Cardiac septum (tissue), 1 donor: ENCODE measurements at regions not wholly inside any gene's neighbourhood (a gene's known extent, or its start where the extent isn't known, plus 50 kb on each side); places are given as distances from the start of the nearest gene placed in this dataset.
"Not testable (repeated sequence)": the region's sequence is repeated elsewhere in the genome, so short reads cannot be mapped to it uniquely, and the experiment has no call there.

Experiments used
- DNase-seq: peaks from one replicate; pipeline ENCODE4 v3.0.0-alpha.2; 2020; ENCODE audit warnings: low spot score
- intact Hi-C: fragments of 100-400 bp; cut with DNase I; formaldehyde crosslinking; loops from one replicate; pipeline ENCODE4 v1.14.0; 2022
- donor health status: DM: no; HTN: no; CAD: no.

GRCh38 chr15:31175484-31175883 is 74.0 kb upstream of the TRPM1 start:
- no peak for DNase-seq
- intact Hi-C loops = no loop called here

DNA sequence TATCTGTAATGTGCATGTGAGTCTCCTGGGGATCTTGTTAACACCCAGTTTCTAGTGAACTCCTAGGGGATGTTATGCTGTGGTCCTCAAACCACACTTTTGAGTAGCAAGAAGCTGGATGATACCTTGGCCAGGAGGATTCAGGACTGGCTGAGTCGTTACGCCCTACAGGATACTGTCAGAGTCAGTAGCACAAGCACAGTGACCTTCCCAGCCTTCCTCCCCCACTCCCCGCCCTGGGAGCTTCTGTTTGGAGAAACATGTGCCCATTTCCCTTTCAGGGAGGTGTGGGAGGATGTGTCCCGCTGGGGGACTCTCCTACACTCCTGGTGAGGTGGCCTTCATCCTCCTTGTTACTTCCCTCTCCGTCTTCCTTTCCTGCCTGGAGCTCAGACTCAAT is 76.4 kb upstream of the TRPM1 start:
- intact Hi-C loops = no loop called here
- DNase-seq = no peak

DNA sequence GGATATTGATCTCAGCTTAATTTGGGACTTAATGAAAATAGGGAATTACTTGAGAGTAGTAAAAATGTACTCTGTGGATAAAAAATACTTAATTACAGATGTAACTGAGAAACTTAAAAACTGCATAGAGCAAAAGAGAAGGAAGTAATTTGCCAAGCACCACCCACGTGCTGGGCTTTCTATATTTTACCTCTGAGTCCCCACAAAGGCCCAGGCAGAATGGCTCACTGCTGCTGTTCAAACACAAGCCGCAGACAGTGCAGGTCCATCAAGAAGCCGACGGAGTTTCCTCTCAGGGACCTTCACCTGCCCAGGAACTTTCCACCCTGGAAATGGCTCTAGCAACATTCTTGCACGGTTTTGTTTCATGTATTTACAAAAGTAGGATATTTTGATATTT is 77.2 kb upstream of the TRPM1 start:
- DNase-seq = no peak
- intact Hi-C loops = no loop called here

GRCh38 chr15:31179693-31180092 is 78.2 kb upstream of the TRPM1 start:
- intact Hi-C loops = no loop called here
- no peak for DNase-seq

DNA sequence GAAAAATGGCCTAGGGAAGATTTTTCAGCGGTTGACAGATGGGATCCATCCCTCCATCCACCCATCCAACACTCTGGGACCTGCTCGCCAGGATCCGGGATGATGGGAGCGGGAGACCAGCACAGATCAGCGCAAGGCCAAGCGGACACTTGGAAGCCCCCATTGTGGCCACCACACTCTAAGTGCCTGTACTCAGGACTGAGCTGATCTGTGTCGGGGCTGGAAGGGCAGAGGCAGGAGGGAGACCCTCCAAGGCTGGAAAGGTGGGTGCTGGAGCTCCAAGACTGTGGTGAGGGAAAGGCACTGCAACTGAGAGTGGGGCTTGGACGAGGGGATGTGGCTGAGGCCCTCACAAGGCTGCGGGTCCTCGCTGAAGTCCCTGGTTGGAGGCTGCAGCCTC is 91.8 kb upstream of the TRPM1 start:
- intact Hi-C loops = no loop called here
- DNase-seq = no peak

GRCh38 chr15:31195871-31196270 is 94.3 kb upstream of the TRPM1 start:
- no peak for DNase-seq
- intact Hi-C loops = no loop called here

DNA sequence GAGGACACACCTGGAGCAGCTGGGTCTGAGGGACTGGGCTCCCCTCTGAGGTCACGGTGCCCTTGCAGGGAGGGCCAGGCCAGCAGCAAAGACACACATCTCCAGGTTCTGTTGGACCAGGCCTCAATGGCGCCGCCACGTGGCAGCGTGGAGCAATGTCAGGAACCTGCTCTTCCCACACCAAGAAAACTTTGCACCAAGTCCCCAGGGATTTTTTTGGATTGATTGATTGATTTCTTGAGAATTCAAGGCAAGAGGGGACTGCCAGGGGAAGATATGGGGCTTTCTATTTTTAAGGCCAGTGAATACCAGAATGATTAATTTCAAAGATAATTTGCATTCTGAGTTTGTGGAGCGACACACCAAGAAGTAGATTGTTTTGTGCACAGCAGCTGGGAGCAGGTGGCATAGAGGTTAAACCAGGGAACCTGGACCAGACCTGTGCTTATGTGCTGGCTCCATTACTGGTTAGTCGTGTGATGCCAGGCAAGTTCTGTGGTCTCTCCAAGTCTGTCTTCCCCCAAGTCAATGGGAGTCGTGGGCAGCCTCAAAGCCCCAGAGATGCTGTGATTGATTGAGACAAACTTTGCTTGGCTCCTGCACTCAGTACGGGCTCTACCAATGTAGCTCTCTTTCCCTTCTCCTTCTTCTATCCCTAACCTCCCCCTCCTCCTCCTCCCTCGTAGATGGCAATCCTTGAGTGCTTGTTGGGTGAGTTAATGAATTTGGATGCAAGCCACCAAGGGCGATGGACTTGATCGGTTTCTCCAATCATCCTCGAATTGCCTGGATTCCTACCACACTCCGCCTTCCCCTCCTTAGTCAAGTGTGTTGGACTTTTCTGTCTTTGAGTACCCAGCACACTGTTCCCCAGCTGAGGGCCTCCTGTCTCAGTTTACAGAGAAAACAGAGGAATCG is 96.2 kb upstream of the TRPM1 start:
- DNase-seq = peak; percentile 83
- intact Hi-C loops = no loop called here

GRCh38 chr15:31200735-31201151 is 99.2 kb upstream of the TRPM1 start:
- no peak for DNase-seq
- intact Hi-C loops = loop anchor here (2.0 kb wide), 1 partner anchor 288 kb away; no protein-coding TSS in a partner anchor

GRCh38 chr15:31202953-31203352 is 101.4 kb upstream of the TRPM1 start:
- intact Hi-C loops = no loop called here

DNA sequence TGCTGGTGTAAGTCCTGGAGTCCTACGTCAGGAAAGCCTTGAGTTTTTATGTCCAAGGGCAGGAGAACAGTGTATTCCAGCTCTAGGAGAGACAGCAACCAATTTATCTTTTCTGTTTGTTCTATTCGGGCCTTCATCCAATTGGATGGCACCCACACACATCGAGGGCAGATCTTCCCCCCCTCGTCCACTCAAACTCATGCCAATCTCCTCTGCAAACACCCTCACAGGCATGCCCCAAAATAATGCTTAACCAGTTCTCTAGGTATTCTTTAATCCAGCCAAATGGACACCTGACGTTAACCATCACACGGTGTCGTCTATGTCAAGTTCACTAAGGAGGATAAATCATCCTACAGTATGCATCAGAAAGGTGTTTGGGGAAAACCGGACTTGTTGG is 102.5 kb upstream of the TRPM1 start:
- intact Hi-C loops = no loop called here
- DNase-seq = no peak

More at GRCh38 chr15:31202953-31203352, 101.4 kb upstream of the TRPM1 start:
- no peak for DNase-seq

DNA sequence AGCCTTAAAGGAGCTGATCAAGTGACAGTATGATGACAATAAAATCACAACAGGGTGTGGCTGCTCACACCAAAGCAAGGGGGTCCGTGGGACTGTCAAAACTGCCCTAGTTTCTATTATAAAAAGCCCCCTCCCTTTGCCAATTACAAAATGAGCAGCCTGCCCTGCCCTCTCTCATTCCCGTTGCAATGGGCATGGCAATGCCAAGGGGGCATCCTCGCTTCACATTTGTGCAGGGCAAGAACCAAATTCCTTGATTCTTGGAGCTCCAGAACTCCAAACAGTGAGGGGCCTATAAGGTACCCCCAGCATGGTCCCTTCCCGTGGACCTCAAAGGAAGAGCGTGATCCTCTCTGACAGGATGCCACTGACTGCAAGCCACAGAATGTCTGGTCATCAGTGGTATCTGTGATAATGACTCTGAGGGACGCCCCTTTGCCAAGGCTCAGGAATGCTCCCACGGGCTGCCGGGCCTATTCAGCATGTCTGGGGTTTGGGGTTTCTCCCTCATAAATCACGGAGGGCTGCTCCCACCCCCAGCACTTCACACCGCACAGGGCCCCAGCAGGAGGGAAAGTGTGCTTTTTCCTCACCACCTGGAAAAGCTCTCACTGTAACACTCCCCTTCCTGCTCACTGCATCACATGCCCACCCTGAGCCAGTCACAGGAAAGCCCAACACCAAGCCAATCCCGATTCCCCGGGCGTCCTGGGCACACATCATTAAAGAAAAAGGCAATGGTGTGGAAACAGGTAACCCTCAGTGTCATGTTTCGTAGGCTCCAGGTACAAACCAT is 105.1 kb upstream of the TRPM1 start:
- intact Hi-C loops = no loop called here
- no peak for DNase-seq

DNA sequence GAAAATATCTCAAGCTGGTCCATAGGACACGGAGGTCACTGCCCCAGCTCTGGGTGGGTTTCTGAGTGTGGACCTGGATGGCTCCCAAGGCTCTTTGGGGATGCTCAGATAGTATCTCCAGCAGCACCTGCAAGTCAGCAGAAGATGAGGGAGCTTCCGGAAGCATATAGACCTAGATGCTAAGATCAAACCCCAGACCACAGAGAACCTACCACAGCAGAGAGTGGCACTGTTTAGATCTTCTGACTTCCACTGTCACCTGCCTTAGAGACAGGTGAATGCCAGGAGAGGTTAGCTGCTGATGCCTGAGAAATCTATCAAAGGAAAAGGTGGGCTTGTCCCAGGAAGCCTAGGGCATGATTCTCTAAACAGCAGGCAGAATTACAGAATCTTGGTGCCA is 105.7 kb upstream of the TRPM1 start:
- no peak for DNase-seq
- intact Hi-C loops = no loop called here

- DNase-seq, intact Hi-C loops: not testable (repeated sequence)
These were observed 106.3 kb upstream of the TRPM1 start for GRCh38 chr15:31207861-31208260.

DNA sequence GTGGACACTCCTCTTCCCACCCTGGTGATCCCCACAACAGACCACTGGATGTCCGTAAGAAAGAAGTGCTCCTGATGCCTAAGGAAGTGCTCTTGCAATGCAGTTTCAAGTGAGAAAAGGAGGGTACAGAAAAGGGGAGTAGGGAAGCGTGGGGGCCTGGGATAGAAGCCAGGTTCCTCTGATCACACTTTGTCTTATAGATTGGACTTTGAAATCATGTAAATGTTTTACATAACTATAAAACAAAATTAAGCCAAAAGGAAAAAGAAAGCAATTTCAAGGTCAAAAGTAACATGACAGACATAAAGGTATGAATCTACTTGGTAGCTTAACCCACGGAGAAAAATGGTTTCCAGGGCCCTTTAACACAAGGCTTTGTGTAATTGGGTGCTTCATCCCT is 107.3 kb upstream of the TRPM1 start:
- intact Hi-C loops = no loop called here
- DNase-seq = no peak

DNA sequence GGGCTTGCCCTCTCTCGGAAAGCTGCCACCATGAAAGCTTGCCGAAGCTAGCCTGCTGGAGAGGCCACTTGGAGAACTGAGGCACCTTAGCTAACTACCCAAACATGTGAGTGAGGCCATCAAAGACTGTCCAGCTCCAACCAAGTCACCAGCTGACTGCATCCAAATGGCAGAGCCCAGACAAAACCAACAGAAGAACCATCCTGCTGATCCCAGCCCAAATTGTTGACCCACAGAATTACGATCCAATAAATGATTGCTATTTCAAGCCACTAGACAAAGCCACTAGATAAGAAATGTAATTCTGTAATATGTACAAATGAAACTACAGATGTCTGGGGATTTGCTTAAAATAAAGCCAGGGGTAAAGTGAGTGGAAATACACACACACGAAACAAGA is 109.8 kb upstream of the TRPM1 start:
- intact Hi-C loops = no loop called here

GRCh38 chr15:31212326-31213080 is 111.0 kb upstream of the TRPM1 start:
- intact Hi-C loops = no loop called here
- no peak for DNase-seq

More for the DNA sequence above, 109.8 kb upstream of the TRPM1 start:
- DNase-seq = no peak

DNA sequence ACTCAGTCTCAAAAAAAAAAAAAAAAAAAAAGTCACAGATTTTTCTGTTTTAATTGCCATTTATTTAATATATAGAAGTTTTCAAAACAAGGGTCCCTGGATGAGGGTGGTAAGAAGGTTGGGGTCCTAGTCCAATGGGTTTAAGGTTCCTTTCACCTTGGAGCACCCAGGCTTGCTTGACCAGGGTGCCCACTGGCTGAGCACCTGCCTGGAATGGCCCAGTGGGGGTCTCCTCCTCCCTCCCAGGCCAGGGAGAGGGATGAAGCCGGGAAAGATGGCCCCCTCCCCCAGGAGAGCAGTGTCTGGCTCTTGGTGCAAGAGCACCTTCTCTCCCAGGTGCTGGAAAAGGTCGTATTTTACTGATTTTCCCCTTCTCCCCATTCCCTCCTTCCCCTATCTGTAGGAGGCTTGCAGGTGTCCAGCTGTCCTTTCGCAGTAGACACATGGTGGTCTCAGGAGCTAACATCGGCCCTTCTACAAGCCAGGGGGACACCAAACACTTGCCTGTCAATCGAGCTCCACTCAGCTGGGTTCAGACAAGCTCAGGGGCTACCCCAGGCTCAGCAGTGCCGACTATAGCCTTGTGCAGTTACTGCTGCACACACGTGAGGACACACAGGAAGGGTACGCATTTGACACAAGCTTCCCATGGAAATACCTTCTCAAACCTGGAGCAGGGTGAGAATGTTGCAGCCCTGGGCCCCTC is 112.3 kb upstream of the KLF13 start:
- no peak for DNase-seq
- intact Hi-C loops = loop anchor here (2.0 kb wide), 1 partner anchor 182 kb away; no protein-coding TSS in a partner anchor

- no peak for DNase-seq
- intact Hi-C loops = loop anchor here (1.0 to 5.0 kb wide), 3 partner anchors 21 to 222 kb away; no protein-coding TSS in a partner anchor
These were observed 111.7 kb upstream of the KLF13 start for GRCh38 chr15:31214864-31215489.
